GM12873 (cell line): ENCODE measurements at regions not wholly inside any gene's neighbourhood (a gene's known extent, or its start where the extent isn't known, plus 50 kb on each side); places are given as distances from the start of the nearest gene placed in this dataset.

Experiments
- TF ChIP-seq, protein P1 (sequence below): IDR thresholded peaks from 2 replicates; pipeline ENCODE4 v1.5.1; 2012; ENCODE audit warnings: low read depth, mild to moderate bottlenecking, moderate library complexity, low read length, control low read depth; ENCODE audit not compliant: insufficient read depth; ENCODE audit errors: missing control alignments

GRCh38 chr2:144256996-144257707, 262.8 kb downstream of the ZEB2 start:
- TF ChIP-seq, protein P1, sequence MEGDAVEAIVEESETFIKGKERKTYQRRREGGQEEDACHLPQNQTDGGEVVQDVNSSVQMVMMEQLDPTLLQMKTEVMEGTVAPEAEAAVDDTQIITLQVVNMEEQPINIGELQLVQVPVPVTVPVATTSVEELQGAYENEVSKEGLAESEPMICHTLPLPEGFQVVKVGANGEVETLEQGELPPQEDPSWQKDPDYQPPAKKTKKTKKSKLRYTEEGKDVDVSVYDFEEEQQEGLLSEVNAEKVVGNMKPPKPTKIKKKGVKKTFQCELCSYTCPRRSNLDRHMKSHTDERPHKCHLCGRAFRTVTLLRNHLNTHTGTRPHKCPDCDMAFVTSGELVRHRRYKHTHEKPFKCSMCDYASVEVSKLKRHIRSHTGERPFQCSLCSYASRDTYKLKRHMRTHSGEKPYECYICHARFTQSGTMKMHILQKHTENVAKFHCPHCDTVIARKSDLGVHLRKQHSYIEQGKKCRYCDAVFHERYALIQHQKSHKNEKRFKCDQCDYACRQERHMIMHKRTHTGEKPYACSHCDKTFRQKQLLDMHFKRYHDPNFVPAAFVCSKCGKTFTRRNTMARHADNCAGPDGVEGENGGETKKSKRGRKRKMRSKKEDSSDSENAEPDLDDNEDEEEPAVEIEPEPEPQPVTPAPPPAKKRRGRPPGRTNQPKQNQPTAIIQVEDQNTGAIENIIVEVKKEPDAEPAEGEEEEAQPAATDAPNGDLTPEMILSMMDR: no peak

GRCh38 chr2:144254342-144255235, 265.3 kb downstream of the ZEB2 start:
- TF ChIP-seq, protein P1: no peak

GRCh38 chr2:144253743-144254142, 266.2 kb downstream of the ZEB2 start:
- TF ChIP-seq, protein P1: no peak

- TF ChIP-seq, protein P1: no peak
These were observed 267.2 kb downstream of the ZEB2 start for GRCh38 chr2:144252694-144253093.

DNA sequence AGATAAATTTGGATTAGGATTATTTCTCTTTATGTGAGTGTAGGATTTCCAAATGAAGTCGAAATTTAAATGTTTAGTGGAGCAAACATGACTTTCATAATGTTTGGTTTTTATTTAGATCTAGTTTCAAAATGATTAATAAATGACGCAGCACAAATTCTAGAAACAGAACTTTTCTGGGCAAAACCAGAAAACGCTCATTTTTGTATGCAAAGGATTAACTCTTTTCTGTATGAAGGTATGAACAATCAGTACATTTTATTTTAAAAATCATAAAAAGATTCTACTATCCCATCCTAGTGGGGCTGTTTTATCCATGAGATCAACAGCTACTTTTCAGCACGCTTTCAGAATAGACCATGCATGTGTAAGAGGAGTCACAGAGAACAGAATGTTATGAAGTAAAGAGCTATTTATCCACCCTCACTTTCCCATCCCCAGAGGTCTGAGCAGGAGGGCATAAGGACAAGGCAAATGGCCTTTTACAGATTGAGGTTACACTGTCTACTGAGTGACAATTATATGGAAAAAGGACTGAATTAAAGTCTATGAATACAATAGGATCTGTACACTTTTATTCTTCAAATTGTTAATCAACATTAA, 270.8 kb downstream of the ZEB2 start:
- TF ChIP-seq, protein P1: no peak

GRCh38 chr2:144248350-144249034, 271.4 kb downstream of the ZEB2 start:
- TF ChIP-seq, protein P1: no peak
